ENCODE measurements at regions not wholly inside any gene's neighbourhood (a gene's known extent, or its start where the extent isn't known, plus 50 kb on each side); places are given as distances from the start of the nearest gene placed in this dataset.
"Not testable (repeated sequence)": the region's sequence is repeated elsewhere in the genome, so short reads cannot be mapped to it uniquely, and the experiment has no call there.

DNA sequence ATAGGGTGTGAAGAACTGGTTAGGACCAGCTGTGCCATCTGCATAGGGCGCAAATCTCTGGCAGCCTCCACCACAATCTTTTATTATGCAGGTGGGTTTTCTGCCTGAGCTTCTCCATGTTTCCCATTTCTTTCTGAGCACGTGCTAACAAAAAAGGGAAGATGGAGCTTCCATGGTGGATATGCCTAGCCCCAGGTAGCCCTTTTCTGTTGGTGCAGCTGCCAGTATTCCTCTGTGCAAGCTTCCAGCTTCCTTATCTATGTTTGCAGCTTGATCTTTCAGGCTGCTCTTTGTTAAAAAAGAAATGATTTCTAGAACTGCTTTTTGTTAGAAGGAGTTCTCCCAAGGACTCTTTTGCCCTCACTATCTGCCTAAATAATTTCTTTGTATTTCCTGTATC is 95.0 kb upstream of the EPB41L4A start:
- H3K27ac ChIP-seq: no peak overlapping the region
- TF ChIP-seq, protein P1, sequence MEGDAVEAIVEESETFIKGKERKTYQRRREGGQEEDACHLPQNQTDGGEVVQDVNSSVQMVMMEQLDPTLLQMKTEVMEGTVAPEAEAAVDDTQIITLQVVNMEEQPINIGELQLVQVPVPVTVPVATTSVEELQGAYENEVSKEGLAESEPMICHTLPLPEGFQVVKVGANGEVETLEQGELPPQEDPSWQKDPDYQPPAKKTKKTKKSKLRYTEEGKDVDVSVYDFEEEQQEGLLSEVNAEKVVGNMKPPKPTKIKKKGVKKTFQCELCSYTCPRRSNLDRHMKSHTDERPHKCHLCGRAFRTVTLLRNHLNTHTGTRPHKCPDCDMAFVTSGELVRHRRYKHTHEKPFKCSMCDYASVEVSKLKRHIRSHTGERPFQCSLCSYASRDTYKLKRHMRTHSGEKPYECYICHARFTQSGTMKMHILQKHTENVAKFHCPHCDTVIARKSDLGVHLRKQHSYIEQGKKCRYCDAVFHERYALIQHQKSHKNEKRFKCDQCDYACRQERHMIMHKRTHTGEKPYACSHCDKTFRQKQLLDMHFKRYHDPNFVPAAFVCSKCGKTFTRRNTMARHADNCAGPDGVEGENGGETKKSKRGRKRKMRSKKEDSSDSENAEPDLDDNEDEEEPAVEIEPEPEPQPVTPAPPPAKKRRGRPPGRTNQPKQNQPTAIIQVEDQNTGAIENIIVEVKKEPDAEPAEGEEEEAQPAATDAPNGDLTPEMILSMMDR (conservative IDR thresholded peaks at IDR 0.05; ENCODE audit: low read depth): no peak
- DNase-seq (ENCODE audit: low spot score): no peak
- CTCF ChIA-PET: interaction anchor here (0.9 kb wide), 1 partner anchor 339 kb away, joined by 4 read pairs; no protein-coding TSS in a partner anchor
- POLR2A ChIA-PET (ENCODE audit: low non-redundant PET): no interaction called here

DNA sequence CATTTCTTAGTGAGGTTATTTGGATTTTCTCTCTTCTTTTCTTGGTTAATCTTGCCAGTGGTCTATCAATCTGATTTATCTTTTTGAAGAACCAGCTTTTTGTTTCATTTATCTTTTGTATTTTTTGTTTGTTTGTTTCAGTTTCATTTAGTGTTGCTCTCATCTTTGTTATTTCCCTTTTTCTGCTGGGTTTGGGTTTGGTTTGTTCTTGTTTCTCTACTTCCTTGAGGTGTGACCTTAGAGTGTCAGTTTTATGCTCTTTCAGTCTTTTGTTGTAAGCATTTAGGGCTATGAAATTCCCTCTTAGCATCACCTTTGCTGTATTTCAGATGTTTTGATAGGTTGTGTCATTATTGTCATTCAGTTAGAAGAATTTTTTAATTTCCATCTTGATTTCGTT is 101.4 kb upstream of the EPB41L4A start:
- CTCF ChIA-PET; H3K27ac ChIP-seq; POLR2A ChIA-PET (ENCODE audit: low non-redundant PET); DNase-seq (ENCODE audit: low spot score): not testable (repeated sequence)

DNA sequence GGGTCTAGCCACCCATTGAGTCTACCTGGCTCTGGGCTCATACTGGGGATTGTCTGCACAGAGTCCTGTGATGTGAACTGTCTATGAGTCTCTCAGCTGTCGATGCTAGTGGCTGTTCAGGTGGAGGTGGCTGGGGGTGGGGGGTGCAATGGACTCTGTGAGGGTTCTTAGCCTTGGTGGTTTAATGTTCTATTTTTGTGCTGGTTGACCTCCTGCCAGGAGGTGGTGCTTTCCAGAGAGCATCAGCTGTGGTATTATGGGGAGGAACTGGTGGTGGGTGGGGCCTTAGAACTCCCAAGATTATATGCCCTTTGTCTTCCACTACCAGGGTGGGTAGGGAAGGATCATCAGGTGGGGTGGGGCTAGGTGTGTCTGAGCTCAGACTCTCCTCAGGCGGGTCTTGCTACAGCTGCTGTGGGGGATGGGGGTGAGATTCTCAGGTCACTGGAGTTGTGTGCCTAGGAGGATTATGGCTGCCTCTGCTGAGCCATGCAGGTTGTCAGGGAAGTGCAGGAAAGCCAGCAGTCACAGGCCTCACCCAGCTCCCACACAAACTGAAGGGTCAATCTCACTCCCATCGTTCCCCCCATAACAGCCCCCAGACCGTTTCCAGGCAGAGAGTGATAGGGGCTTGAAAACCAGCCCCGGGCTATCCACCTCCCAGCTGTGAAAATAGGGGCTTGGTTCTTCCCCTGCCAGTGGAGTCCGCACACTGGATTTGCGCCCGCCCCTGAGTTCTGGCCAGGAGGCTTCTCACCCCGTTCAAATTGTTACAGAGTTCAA is 104.0 kb upstream of the EPB41L4A start:
- DNase-seq (ENCODE audit: low spot score); H3K27ac ChIP-seq; POLR2A ChIA-PET (ENCODE audit: low non-redundant PET): not testable (repeated sequence)
- CTCF ChIA-PET: interaction anchor here (0.8 kb wide), 1 partner anchor 12 kb away, joined by 3 read pairs; no protein-coding TSS in a partner anchor

DNA sequence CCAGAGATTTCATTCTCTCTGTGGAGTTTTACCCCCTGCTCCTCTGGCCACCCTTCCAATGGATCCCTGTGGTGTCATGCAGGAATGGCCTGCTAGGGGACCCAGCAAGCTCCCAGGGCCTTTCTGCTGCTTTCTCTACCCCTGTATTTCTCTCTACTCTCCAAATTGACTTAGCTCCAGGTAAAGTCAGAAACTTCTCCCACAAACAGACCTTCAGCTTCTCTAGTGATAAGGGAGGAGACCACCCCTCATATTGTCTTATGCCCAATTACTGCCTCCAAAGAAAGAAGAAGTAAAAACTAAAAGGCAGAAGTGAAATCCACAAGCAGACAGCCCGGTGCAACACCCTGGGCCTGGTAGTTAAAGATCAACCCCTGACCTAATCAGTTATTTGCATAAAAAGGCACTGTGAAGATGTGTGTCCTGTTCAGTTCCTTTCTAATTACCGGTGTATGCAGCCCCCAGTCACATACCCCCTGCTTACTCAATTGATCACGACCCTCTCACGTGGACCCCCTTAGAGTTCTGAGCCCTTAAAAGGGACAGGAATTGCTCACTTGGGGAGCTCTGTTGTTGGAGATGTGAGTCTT is 104.7 kb upstream of the EPB41L4A start:
- H3K27ac ChIP-seq; POLR2A ChIA-PET (ENCODE audit: low non-redundant PET); DNase-seq (ENCODE audit: low spot score): not testable (repeated sequence)
- CTCF ChIA-PET: interaction anchor here (0.5 to 0.8 kb wide), 2 partner anchors 13 to 348 kb away, joined by 3 read pairs; no protein-coding TSS in a partner anchor

DNA sequence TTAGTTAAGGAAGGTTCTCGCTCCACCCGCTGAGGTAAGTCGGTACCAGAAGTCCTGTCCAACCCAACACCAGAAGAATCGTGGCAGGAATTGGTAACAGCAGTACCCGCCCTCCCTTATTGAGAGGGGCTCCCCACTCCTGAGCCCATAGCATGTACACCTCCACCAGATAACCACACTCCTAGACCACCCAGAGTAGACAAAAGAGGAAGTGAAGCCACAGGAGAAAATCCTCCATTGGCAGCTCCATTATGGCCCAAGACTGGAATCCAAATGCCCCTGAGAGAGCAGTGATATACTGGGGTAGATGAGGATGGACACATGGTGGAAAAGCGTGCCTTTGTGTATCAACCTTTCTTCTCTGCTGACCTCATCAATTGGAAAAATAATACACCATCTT is 106.1 kb upstream of the EPB41L4A start:
- ChIA-PET CTCF (interaction anchor here (0.6 kb wide), 1 partner anchor 246 kb away, joined by 3 read pairs; no protein-coding TSS in a partner anchor), POLR2A (ENCODE audit: low non-redundant PET) (no interaction called here)
- DNase-seq (ENCODE audit: low spot score): no peak

DNA sequence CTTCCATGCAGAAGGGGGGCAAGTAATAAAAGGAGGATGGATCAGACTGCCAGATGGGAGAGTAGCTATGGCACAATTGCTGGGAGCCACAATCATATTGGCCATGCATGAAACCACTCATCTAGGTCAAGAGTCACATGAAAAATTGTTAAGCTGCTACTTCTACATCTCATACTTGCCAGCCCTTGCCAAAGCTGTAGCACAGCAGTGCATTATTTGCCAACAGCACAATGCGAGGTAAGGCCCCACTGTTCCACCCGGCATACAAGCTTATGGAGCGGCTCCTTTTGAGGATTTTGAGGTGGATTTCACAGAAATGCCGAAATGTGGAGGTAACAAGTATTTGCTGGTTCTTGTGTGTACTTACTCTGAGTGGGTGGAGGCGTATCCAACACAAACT is 109.9 kb upstream of the EPB41L4A start:
- DNase-seq (ENCODE audit: low spot score): no peak
- ChIA-PET CTCF (interaction anchor here (0.6 to 0.7 kb wide), 2 partner anchors 99 to 617 kb away, joined by 3 read pairs; no protein-coding TSS in a partner anchor), POLR2A (ENCODE audit: low non-redundant PET) (no interaction called here)
- H3K27ac ChIP-seq: no peak overlapping the region
- TF ChIP-seq, protein P1 (conservative IDR thresholded peaks at IDR 0.05; ENCODE audit: low read depth): no peak

More for the DNA sequence above, 106.1 kb upstream of the EPB41L4A start:
- TF ChIP-seq, protein P1 (conservative IDR thresholded peaks at IDR 0.05; ENCODE audit: low read depth): no peak
- H3K27ac ChIP-seq: no peak overlapping the region

DNA sequence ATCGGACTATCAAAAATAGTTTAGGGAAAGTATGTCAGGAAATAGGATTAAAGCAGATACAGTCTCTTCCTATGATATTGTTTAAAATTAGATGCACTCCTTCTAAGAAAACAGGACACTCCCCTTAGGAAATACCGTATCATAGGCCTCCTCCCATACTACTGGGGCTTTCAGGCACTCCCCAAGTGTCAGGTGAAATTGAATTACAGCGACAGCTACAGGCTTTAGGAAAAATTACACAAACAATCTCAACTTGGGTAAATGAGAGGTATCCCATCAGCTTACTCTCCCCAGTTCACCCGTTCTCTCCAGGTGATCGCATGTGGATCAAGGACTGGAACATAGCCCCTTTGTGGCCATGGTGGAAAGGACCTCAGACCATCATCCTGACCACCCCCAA is 110.4 kb upstream of the EPB41L4A start:
- POLR2A ChIA-PET (ENCODE audit: low non-redundant PET): no interaction called here
- no peak overlapping the region for H3K27ac ChIP-seq
- TF ChIP-seq, protein P1 (conservative IDR thresholded peaks at IDR 0.05; ENCODE audit: low read depth): peak; percentile 23; the same call in 1 of the 2 replicates
- CTCF ChIA-PET: interaction anchor here (0.6 to 0.7 kb wide), 3 partner anchors 45 to 618 kb away, joined by 3 read pairs; no protein-coding TSS in a partner anchor
- peak; percentile 44 for DNase-seq (ENCODE audit: low spot score)

Measured in RWPE1 (cell line).